A549 (cell line): ENCODE measurements at regions not wholly inside any gene's neighbourhood (a gene's known extent, or its start where the extent isn't known, plus 50 kb on each side); places are given as distances from the start of the nearest gene placed in this dataset.

Source experiments
- ATAC-seq, 2 experiments: fragments of 200-7000 bp in 1 of 2; fragments of >200 bp in 1 of 2; cut with Nextera tagmentation in 1 of 2; cut with Tn5 transposase in 1 of 2; 3 replicates each; pipeline versions ENCODE4 v1.8.0 to v1.9.1; 2018 to 2020; ENCODE audit warnings: mild to moderate bottlenecking in 1 of 2, moderate library complexity in 1 of 2
- CTCF ChIA-PET: fragments of 300-600 bp; sonication (Branson Sonifier 250); formaldehyde crosslinking; extraction: SDS; loops from one replicate; lab custom pipeline; 2021; ENCODE audit warnings: antibody characterized with exemption, inconsistent platforms; lab: Yijun Ruan, JAX
- POLR2A ChIA-PET: fragments of 350-600 bp; formaldehyde crosslinking; extraction: SDS; loops from one replicate; lab custom pipeline; 2021; ENCODE audit warnings: antibody characterized with exemption, inconsistent platforms; lab: Yijun Ruan, JAX
- DNase-seq, 2 experiments: peaks; one replicate each; pipeline versions ENCODE4 v3.0.0 to v3.0.0-alpha.2; 2011 to 2016; ENCODE audit warnings: low read depth in 1 of 2, low spot score in 1 of 2
- FAIRE-seq: peaks from 2 replicates; lab custom pipeline; 2011; peaks lifted over from hg19 to GRCh38; lab: Jason Lieb, UNC
- H3K27ac ChIP-seq, 2 experiments: fragments of >200 bp; sonication (Bioruptor Twin); formaldehyde crosslinking; 3 replicates each; pipeline ENCODE4 v1.5.1; 2016 to 2017
- H3K4me1 ChIP-seq: fragments of >200 bp; sonication (Bioruptor Twin); formaldehyde crosslinking; 3 replicates; pipeline ENCODE4 v1.6.1; 2016
- H3K4me2 ChIP-seq: fragments of >200 bp; sonication (Bioruptor Twin); formaldehyde crosslinking; 3 replicates; pipeline ENCODE4 v1.6.1; 2016
- H3K4me3 ChIP-seq: fragments of >200 bp; sonication (Bioruptor Twin); formaldehyde crosslinking; 3 replicates; pipeline ENCODE4 v1.5.1; 2016
- H3K9me3 ChIP-seq: fragments of >200 bp; sonication (Bioruptor Twin); formaldehyde crosslinking; 3 replicates; pipeline ENCODE4 v1.6.1; 2016
- BCL3 ChIP-seq: fragments of >200 bp; sonication (Bioruptor Twin); formaldehyde crosslinking; IDR thresholded peaks from 3 replicates; pipeline ENCODE4 v1.6.1; 2016
- BHLHE40 ChIP-seq: IDR thresholded peaks from 2 replicates; pipeline ENCODE4 v1.6.1; 2012; ENCODE audit warnings: low read depth, low read length, inconsistent platforms
- CBX2 ChIP-seq: fragments of 200-600 bp; sonication (generic); IDR thresholded peaks from 2 replicates; pipeline ENCODE4 v1.6.1; 2016; ENCODE audit warnings: low read depth, mild to moderate bottlenecking, borderline replicate concordance
- CHD2 ChIP-seq: fragments of 150-350 bp; IDR thresholded peaks from 2 replicates; pipeline ENCODE4 v1.6.1; 2014; ENCODE audit warnings: low read length; ENCODE audit not compliant: partially characterized antibody
- E2F6 ChIP-seq: IDR thresholded peaks from 2 replicates; pipeline ENCODE4 v1.6.1; 2012; ENCODE audit warnings: low read depth, borderline replicate concordance
- EHMT2 ChIP-seq: fragments of 200-600 bp; sonication (generic); IDR thresholded peaks from 2 replicates; pipeline ENCODE4 v1.6.1; 2016; ENCODE audit warnings: antibody characterized with exemption, low read depth, mild to moderate bottlenecking, moderate library complexity
- FOXS1 ChIP-seq: fragments of 250-450 bp; sonication (Bioruptor Pico); IDR thresholded peaks from 2 replicates; pipeline ENCODE4 v1.5.0; 2020; ENCODE audit warnings: mild to moderate bottlenecking, moderate library complexity
- HOXB5 ChIP-seq: fragments of 250-450 bp; sonication (Bioruptor Pico); IDR thresholded peaks from 2 replicates; pipeline ENCODE4 v1.5.0; 2020; ENCODE audit warnings: mild to moderate bottlenecking, moderate library complexity
- MAFK ChIP-seq: fragments of 450-650 bp; IDR thresholded peaks from 2 replicates; pipeline ENCODE4 v1.6.1; 2014; ENCODE audit not compliant: partially characterized antibody
- MAX ChIP-seq: IDR thresholded peaks from 2 replicates; pipeline ENCODE4 v1.6.1; 2012
- NR3C1 ChIP-seq: fragments of >200 bp; sonication (Bioruptor Twin); formaldehyde crosslinking; IDR thresholded peaks from 3 replicates; pipeline ENCODE4 v1.6.1; 2017
- PBX3 ChIP-seq: IDR thresholded peaks from 2 replicates; pipeline ENCODE4 v1.6.1; 2012
- PHF8 ChIP-seq: fragments of 200-600 bp; sonication (generic); IDR thresholded peaks from 2 replicates; pipeline ENCODE4 v1.6.1; 2016; ENCODE audit warnings: low read depth, mild to moderate bottlenecking, antibody characterized with exemption, moderate library complexity, borderline replicate concordance
- POLR2AphosphoS2 ChIP-seq: conservative IDR thresholded peaks from 2 replicates; pipeline ENCODE4 v1.6.1; 2012; ENCODE audit warnings: low read length, improper control_type of control experiment, inconsistent platforms
- RNF2 ChIP-seq: fragments of 200-600 bp; sonication (generic); IDR thresholded peaks from 2 replicates; pipeline ENCODE4 v1.6.1; 2016; ENCODE audit warnings: low read depth, mild to moderate bottlenecking, antibody characterized with exemption, moderate library complexity, borderline replicate concordance
- ZNF302 ChIP-seq: fragments of 250-450 bp; sonication (Bioruptor Pico); IDR thresholded peaks from 2 replicates; pipeline ENCODE4 v1.9.0; 2021; ENCODE audit warnings: inconsistent platforms, mild to moderate bottlenecking, moderate library complexity
- WGBS: methylation state at CpG from one replicate; pipeline ENCODE4 v1.1.6; 2017; ENCODE audit errors: missing lambda C conversion rate; 5-methylcytosine and 5-hydroxymethylcytosine counted together
- TF ChIP-seq, protein P1 (sequence below): fragments of 250-450 bp; sonication (Bioruptor Pico); IDR thresholded peaks from 2 replicates; pipeline ENCODE4 v1.5.0; 2021; ENCODE audit warnings: mild to moderate bottlenecking, moderate library complexity, borderline replicate concordance
- TF ChIP-seq, protein P2 (sequence below): fragments of 450-650 bp; IDR thresholded peaks from 2 replicates; pipeline ENCODE4 v1.6.1; 2014; ENCODE audit warnings: antibody characterized with exemption
- TF ChIP-seq, protein P3 (sequence below): fragments of >200 bp; sonication (Bioruptor Twin); formaldehyde crosslinking; IDR thresholded peaks from 3 replicates; pipeline ENCODE4 v1.5.1; 2016

DNA sequence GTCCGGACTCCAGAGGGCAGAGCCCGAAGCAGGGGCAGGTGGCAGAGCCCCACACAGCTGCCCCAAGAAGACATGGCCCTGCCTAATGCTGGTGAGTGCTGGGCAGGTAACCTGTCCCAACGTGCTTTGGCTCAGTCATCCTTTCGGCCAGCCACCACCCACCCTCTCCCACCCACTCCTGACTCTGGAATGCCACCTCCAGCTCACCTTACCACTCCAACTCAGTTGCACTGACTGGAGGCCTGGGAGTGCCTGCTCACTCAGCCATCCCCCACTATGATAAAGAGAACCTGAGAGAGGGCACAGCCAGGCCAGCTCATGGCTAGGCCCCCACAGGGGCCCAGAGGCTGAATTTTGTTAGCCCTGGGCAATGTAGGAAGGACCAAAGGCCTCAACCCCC lies 53.8 kb upstream of the MPEG1 start (continued):
- no peak for TF ChIP-seq CBX2

DNA sequence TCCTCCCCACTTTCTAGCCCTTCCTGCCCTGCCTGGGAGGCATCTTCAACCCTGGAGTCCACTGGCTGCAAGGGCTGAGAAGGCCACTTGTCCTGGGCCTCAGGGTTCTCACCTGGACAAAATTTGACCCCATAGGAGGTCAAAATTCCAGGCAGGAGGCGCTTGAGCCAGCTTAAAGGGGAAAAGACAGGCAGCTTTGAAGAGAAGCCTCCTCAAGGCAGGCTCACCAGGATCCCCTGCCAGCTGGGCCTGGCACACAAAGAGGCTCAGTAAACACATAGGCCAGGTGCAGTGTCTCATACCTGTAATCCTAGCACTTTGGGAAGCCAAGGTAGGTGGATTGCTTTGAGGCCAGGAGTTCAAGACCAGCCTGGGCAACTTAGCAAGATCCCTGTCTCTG lies 53.0 kb upstream of the MPEG1 start:
- CTCF ChIA-PET, result no interaction called here
- TF ChIP-seq, protein P1, sequence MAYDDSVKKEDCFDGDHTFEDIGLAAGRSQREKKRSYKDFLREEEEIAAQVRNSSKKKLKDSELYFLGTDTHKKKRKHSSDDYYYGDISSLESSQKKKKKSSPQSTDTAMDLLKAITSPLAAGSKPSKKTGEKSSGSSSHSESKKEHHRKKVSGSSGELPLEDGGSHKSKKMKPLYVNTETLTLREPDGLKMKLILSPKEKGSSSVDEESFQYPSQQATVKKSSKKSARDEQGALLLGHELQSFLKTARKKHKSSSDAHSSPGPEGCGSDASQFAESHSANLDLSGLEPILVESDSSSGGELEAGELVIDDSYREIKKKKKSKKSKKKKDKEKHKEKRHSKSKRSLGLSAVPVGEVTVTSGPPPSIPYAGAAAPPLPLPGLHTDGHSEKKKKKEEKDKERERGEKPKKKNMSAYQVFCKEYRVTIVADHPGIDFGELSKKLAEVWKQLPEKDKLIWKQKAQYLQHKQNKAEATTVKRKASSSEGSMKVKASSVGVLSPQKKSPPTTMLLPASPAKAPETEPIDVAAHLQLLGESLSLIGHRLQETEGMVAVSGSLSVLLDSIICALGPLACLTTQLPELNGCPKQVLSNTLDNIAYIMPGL, result no peak
- TF ChIP-seq, protein P2, sequence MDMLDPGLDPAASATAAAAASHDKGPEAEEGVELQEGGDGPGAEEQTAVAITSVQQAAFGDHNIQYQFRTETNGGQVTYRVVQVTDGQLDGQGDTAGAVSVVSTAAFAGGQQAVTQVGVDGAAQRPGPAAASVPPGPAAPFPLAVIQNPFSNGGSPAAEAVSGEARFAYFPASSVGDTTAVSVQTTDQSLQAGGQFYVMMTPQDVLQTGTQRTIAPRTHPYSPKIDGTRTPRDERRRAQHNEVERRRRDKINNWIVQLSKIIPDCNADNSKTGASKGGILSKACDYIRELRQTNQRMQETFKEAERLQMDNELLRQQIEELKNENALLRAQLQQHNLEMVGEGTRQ, result no peak
- TF ChIP-seq BCL3 (no peak), HOXB5 (CRISPR knock-in tag) (no peak), FOXS1 (CRISPR knock-in tag) (no peak), POLR2AphosphoS2 (no peak), PHF8 (no peak), MAX (no peak), BHLHE40 (no peak), CHD2 (no peak), CBX2 (no peak), MAFK (no peak), PBX3 (no peak), NR3C1 (no peak), ZNF302 (CRISPR knock-in tag) (no peak), EHMT2 (no peak)
- TF ChIP-seq, protein P3, sequence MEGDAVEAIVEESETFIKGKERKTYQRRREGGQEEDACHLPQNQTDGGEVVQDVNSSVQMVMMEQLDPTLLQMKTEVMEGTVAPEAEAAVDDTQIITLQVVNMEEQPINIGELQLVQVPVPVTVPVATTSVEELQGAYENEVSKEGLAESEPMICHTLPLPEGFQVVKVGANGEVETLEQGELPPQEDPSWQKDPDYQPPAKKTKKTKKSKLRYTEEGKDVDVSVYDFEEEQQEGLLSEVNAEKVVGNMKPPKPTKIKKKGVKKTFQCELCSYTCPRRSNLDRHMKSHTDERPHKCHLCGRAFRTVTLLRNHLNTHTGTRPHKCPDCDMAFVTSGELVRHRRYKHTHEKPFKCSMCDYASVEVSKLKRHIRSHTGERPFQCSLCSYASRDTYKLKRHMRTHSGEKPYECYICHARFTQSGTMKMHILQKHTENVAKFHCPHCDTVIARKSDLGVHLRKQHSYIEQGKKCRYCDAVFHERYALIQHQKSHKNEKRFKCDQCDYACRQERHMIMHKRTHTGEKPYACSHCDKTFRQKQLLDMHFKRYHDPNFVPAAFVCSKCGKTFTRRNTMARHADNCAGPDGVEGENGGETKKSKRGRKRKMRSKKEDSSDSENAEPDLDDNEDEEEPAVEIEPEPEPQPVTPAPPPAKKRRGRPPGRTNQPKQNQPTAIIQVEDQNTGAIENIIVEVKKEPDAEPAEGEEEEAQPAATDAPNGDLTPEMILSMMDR, result no peak
- POLR2A ChIA-PET, result no interaction called here
- no peaks in the 10 kb centered on the region for H3K9me3 ChIP-seq
- no peak overlapping the region for H3K4me2 ChIP-seq
- DNase-seq, result no peak
- no peak overlapping the region for H3K4me3 ChIP-seq
- H3K27ac ChIP-seq, result no peak overlapping the region
- 20% methylated on average over 1 of the region's 1 CpG for WGBS
- FAIRE-seq, result no peak
- no peaks in the 10 kb centered on the region for H3K4me1 ChIP-seq
- ATAC-seq, result no peak

- no peak overlapping the region for H3K27ac ChIP-seq
- H3K4me3 ChIP-seq, result no peak overlapping the region
- H3K4me1 ChIP-seq, result no peaks in the 10 kb centered on the region
- CTCF ChIA-PET, result interaction anchor here (1.0 kb wide), 1 partner anchor 35 kb away, joined by 4 read pairs; no protein-coding TSS in a partner anchor
- FAIRE-seq (no peak), ATAC-seq (peak in 1 of 2 experiments; percentile 21; a peak in 2 of 6 replicates), DNase-seq (no peak)
- WGBS, result 28% methylated on average over 8 of the region's 8 CpGs
- TF ChIP-seq RNF2 (no peak), E2F6 (no peak)
- no peaks in the 10 kb centered on the region for H3K9me3 ChIP-seq
- H3K4me2 ChIP-seq, result no peak overlapping the region
- POLR2A ChIA-PET, result no interaction called here
Observed at GRCh38 chr11:59264736-59265135, 52.0 kb upstream of the MPEG1 start.
